ENCODE measurements at regions not wholly inside any gene's neighbourhood (a gene's known extent, or its start where the extent isn't known, plus 50 kb on each side); places are given as distances from the start of the nearest gene placed in this dataset.
"Not testable (repeated sequence)": the region's sequence is repeated elsewhere in the genome, so short reads cannot be mapped to it uniquely, and the experiment has no call there.

- FAIRE-seq: no peak
Measured at GRCh38 chr6:144935181-144935580, 650.0 kb downstream of the UTRN start.

DNA sequence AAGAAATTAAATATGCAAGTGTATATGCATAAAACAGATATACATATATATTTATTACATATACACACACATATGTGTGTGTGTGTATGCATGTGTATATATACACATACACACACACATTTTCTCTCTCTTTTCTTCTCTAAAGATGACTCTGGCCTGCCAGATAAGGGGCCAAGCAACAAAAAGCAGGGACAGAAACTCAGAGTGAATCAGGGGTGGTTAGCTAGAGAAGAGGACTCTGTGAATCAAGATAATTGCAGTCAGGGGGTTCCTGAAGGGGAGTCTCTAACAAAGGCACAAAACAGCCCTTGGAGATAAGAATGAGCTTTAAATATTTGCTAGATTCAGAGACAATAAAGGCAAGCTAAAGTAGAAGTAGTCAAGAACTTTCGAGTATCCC is 650.5 kb downstream of the UTRN start:
- no peak for FAIRE-seq

- FAIRE-seq: no peak
Measured at GRCh38 chr6:144936764-144937163, 651.6 kb downstream of the UTRN start.

DNA sequence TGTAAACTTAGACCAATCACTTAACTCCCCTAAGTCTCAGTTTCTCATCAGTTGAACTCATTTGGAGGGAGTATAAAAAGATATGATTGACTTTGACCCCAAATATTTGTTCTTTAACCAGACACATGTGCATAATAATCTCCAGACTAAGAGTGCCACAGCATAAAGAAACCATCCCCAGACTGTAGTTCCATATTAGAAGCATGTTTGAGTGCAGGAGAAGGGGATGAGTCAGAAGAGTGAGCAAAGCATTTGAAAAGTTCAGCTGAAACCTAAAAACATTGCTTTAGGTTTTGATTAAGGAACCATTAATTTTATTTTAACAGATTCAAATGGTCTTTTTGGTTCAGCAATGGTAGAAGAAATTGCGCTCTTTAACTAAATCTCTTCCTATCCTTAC is 654.8 kb downstream of the UTRN start:
- no peak for FAIRE-seq

DNA sequence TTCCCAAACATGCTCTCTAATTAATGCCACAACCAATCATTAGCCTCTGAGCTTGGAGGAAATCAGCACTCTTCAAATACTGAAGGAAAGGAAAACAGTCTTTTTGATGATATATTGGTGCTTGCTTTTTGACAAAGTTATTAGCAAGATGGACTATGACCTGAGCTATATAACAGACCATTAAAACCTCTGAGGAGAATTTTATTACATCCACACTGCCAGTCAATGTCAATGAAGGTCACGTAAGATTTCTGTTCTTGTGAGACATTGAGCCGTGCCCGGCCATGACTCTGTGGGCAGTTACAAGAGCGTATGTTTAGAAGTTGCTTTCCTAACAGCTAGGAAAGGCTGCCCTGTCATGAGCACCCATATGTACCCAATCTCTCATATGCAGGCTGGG is 659.0 kb downstream of the UTRN start:
- no peak for FAIRE-seq

- FAIRE-seq: no peak
Measured at GRCh38 chr6:144947398-144947976, 662.4 kb downstream of the UTRN start.

GRCh38 chr6:144951730-144952437 is 666.7 kb downstream of the UTRN start:
- no peak for FAIRE-seq

GRCh38 chr6:144952456-144953240 is 667.5 kb downstream of the UTRN start:
- no peak for FAIRE-seq

GRCh38 chr6:144953552-144954240 is 668.6 kb downstream of the UTRN start:
- no peak for FAIRE-seq

GRCh38 chr6:144954241-144954556 is 669.1 kb downstream of the UTRN start:
- no peak for FAIRE-seq

GRCh38 chr6:144955392-144955791 is 670.3 kb downstream of the UTRN start:
- no peak for FAIRE-seq

DNA sequence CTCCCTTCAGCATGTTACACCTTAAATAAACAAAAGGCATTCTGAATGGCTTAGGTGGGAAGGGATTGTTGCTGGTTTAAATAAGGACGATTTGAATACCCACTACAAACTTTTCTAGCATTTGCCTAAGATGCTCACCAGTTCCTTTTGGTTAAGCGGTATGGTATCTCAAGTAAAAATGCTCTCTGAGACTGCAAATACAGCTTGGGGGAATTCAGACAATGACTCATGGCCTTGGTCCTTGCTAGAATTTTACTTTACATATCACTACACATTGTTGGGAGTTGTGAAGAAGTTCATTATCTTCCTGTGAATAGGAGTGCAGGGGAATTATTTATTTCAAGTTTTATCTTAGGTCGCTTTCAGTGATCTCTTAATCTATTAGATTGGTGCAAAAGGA is 670.7 kb downstream of the UTRN start:
- FAIRE-seq: no peak

GRCh38 chr6:144956697-144957096 is 671.6 kb downstream of the UTRN start:
- FAIRE-seq: peak; percentile 28

DNA sequence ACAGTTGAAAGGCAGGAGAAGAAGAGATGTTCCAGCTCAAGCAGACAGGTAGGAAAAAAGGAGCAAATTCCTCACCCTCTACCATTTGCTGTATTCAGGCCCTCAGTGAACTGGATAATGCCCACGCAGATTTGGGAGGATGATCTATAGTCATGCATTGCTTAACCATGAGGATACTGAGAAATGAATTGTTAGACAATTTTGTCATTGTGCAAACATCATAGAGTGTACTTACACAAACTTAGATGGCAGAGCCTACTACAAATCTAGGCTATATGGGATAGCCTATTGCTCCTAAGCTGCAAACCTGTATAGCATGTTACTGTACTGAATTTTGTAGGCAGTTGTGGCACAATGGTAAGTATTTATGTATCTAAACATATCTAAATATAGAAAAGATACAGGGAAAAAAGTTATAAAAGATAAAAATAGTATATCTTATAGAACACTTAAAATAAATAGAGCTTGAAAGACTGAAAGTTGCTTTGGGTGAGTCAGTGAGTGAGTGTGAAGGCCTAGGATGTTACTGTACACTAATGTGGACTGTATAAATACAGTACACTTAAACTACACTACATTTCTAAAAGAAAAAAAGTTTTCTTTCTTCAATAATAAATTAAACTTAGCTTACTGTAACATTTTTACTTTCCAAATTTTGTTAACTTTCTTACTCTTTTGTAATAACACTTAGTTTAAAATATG is 672.3 kb downstream of the UTRN start:
- no peak for FAIRE-seq

DNA sequence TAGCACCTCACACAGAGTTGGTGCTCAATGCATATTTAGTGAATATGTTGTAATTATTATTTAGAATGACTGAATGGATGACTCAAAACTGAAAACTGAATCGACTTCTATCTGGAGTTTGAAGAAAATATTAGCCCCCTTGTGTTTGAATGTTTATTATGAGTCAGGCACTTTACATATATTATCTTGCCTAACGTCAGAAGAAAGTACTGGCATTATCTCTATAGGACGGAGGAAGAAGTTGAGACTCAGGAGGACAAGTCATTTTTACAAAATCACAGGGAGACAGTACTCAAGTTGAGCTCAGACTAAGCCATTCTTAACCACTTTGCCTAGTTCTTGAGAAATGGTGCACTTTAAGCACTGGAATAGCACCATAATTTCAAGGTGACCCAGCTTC is 684.0 kb downstream of the UTRN start:
- FAIRE-seq: no peak

GRCh38 chr6:144969602-144970272 is 684.6 kb downstream of the UTRN start:
- no peak for FAIRE-seq

DNA sequence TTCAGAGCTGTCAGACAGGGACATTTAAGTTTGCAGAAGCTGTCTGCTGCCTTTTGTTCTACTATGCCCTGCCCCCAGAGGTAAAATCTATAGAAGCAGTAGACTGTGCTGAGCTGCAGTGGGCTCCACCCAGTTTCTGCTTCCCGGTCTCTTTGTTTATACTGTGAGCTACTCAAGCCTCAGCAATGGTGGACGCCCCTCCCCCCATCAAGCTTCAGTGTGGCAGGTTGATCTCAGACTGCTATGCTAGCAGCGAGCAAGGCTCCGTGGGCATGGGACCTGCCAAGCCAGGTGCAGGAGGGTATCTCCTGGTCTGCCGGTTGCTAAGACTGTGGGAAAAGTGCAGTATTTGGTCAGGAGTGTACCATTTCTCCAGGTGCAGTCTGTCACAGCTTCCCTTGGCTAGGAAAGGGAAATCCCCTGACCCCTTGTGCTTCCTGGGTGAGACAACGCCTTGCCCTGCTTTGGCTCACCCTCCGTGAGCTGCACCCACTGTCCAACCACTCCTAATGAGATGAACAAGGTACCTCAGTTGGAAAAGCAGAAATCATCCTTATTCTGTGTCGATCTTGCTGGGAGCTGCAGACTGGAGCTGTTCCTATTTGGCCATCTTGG is 692.2 kb downstream of the UTRN start:
- FAIRE-seq: not testable (repeated sequence)

DNA sequence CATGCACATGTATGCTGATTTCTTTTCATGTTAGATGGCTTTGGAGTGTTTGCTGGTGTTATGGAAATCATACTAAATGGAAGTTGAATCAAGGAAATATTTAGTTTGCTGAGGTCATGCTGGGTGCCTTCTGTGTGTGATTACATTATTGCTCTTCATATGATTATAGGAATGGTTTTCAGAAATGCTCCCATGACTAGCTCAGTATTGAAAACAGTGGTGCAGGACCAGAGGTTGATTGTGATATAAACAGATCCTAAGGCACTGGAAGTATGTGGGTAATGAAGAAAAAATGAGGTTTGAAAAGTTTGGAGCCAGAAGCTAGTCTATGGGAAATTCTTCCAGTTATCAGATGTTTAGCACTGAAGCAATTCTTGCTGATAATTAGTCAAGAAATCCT is 693.1 kb downstream of the UTRN start:
- FAIRE-seq: no peak

DNA sequence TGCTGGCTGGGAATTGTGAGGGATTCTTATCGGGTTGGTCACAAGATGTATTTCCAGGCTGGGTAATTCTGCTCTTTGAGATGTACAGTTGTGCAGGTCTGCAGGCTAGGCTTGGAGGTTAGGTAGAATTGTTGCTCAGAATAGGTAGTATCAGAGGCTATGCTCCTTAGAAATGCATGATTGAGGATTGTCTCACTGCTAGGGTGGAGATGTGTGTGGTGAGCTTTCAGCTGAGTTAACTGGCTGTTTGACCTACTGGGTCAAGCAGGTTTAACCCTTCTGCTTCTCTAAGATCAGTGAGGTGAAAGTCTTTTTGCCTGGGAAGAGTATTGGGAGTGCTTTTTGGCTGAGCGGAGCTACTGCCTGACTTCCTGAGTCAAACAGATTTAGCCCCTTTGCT is 701.1 kb downstream of the UTRN start:
- no peak for FAIRE-seq

DNA sequence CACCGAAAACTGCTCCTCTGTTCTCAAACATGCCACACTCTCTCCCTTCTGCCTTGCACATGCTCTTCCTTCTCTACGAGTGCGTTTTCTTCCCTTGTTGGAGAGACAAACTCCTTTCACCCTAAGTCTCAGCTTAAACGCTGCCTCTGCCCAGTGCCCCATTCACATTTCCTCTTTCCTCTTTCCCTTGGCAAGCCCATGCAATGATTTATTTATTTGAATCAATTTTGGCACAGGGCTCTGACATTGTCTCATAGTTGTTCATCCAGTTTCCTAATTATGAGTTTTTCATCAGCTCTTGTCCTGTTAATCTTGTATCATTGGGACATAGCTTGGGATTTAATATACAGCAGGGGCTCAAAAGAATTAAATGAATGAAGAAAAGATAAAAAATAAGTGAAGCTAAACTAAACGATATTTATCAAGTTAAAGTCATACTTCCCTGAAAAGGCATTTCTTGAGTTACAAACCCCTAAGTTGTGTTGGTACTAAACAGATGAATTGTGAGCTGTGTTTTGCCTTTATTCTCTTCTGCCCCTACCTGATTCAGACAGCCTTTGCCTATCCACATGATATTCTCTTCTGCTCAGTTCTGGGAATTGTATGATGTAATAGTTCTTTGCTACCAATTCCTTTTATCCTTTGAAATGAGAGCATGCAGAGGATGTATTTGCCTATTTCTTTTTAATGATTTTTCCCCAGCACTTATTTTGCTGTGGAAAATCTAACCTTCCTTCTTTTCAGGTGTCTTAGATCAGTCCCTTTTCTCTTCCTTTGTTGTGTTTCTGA is 704.4 kb downstream of the UTRN start:
- no peak for FAIRE-seq

DNA sequence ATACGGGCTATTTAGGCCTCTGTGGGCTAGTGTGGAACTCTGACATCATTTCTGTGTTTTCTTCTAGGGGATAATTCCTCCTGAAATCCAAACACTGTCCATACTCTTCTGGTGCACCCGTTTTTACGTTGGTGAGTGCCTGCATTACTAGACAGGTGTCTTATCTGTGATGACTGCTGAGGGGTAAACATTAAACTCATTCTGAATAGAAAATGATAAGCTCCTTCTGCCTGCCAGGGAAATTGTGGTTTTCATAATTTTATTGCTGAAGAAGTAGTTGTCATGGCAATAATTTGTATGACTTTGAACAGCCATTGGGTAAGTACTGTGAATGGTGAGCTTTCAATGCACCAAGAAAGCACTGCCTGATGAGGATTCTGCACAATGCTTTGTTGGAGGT is 705.6 kb downstream of the UTRN start:
- no peak for FAIRE-seq

Data from colon (tissue), 2 donors.